Lower leg skin (tissue), 4 donors: ENCODE measurements at regions not wholly inside any gene's neighbourhood (a gene's known extent, or its start where the extent isn't known, plus 50 kb on each side); places are given as distances from the start of the nearest gene placed in this dataset.

Experiments
- DNase-seq, 2 donors: peaks; one replicate each; pipeline ENCODE4 v3.0.0-alpha.2; 2019; ENCODE audit warnings: low spot score in 2 of 2
- H3K4me3 ChIP-seq: fragments of 200-600 bp; sonication (generic); 2 replicates; pipeline ENCODE4 v1.5.1; 2017; ENCODE audit warnings: mild to moderate bottlenecking, low read depth; ENCODE audit not compliant: poor library complexity, severe bottlenecking
- POLR2A ChIP-seq, 2 donors: fragments of 450-650 bp; IDR thresholded peaks; one replicate each; pipeline ENCODE4 v1.6.1; 2016 to 2017; ENCODE audit warnings: antibody characterized with exemption in 2 of 2, mild to moderate bottlenecking in 1 of 2, moderate library complexity in 1 of 2
- WGBS, 2 donors: methylation state at CpG; one replicate each; pipeline ENCODE4 v1.1.5; 2018; 5-methylcytosine and 5-hydroxymethylcytosine counted together
- intact Hi-C: fragments of 100-400 bp; cut with DNase I; formaldehyde crosslinking; loops from one replicate; pipeline ENCODE4 v1.15.0; 2023; ENCODE audit warnings: low total_unique reads
- TF ChIP-seq, protein P1 (sequence below), 3 donors: fragments of 450-650 bp; IDR thresholded peaks; one replicate each; pipeline ENCODE4 v1.5.1; 2016; ENCODE audit warnings: antibody characterized with exemption in 3 of 3, mild to moderate bottlenecking in 3 of 3, moderate library complexity in 2 of 3

GRCh38 chr11:127598476-127598875, 597.9 kb upstream of the KIRREL3 start:
- WGBS, 2 donors = 61 to 64% methylated on average over 3 of the region's 3 CpGs
- no peak overlapping the region for H3K4me3 ChIP-seq
- TF ChIP-seq POLR2A (IDR thresholded peaks at IDR 0.05) = no peak
- TF ChIP-seq, protein P1, sequence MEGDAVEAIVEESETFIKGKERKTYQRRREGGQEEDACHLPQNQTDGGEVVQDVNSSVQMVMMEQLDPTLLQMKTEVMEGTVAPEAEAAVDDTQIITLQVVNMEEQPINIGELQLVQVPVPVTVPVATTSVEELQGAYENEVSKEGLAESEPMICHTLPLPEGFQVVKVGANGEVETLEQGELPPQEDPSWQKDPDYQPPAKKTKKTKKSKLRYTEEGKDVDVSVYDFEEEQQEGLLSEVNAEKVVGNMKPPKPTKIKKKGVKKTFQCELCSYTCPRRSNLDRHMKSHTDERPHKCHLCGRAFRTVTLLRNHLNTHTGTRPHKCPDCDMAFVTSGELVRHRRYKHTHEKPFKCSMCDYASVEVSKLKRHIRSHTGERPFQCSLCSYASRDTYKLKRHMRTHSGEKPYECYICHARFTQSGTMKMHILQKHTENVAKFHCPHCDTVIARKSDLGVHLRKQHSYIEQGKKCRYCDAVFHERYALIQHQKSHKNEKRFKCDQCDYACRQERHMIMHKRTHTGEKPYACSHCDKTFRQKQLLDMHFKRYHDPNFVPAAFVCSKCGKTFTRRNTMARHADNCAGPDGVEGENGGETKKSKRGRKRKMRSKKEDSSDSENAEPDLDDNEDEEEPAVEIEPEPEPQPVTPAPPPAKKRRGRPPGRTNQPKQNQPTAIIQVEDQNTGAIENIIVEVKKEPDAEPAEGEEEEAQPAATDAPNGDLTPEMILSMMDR (IDR thresholded peaks at IDR 0.05) = no peak
- no peak for DNase-seq
- intact Hi-C loops = no loop called here

GRCh38 chr11:127596433-127596832, 595.9 kb upstream of the KIRREL3 start:
- TF ChIP-seq, protein P1 (IDR thresholded peaks at IDR 0.05) = no peak
- no peak for TF ChIP-seq POLR2A (IDR thresholded peaks at IDR 0.05)
- intact Hi-C loops = no loop called here
- no peak overlapping the region for H3K4me3 ChIP-seq
- no peak for DNase-seq
- WGBS, 2 donors = 73 to 80% methylated on average over 3 of the region's 3 CpGs

GRCh38 chr11:127592371-127592770, 591.8 kb upstream of the KIRREL3 start:
- no peak for DNase-seq
- intact Hi-C loops = no loop called here
- TF ChIP-seq POLR2A (IDR thresholded peaks at IDR 0.05) = no peak
- 48 to 52% methylated on average over 1 of the region's 1 CpG for WGBS, 2 donors
- no peak overlapping the region for H3K4me3 ChIP-seq

GRCh38 chr11:127590314-127590713, 589.7 kb upstream of the KIRREL3 start:
- intact Hi-C loops = no loop called here

GRCh38 chr11:127588431-127588830, 587.9 kb upstream of the KIRREL3 start:
- intact Hi-C loops = no loop called here
- no peak overlapping the region for H3K4me3 ChIP-seq
- TF ChIP-seq, protein P1 (IDR thresholded peaks at IDR 0.05) = no peak
- no peak for TF ChIP-seq POLR2A (IDR thresholded peaks at IDR 0.05)
- whole genome bisulfite sequencing, 2 donors = 73 to 80% methylated on average over 5 of the region's 5 CpGs
- DNase-seq = no peak

More at GRCh38 chr11:127590314-127590713, 589.7 kb upstream of the KIRREL3 start:
- DNase-seq = no peak
- WGBS, 2 donors = 54 to 61% methylated on average over 1 of the region's 1 CpG
- H3K4me3 ChIP-seq = no peak overlapping the region
- TF ChIP-seq, protein P1 (IDR thresholded peaks at IDR 0.05) = no peak
- TF ChIP-seq POLR2A (IDR thresholded peaks at IDR 0.05) = no peak

GRCh38 chr11:127587511-127587910, 586.9 kb upstream of the KIRREL3 start:
- no peak overlapping the region for H3K4me3 ChIP-seq
- intact Hi-C loops = no loop called here
- DNase-seq = no peak
- 95 to 96% methylated on average over 2 of the region's 2 CpGs for WGBS, 2 donors
- TF ChIP-seq, protein P1 (IDR thresholded peaks at IDR 0.05) = no peak
- TF ChIP-seq POLR2A (IDR thresholded peaks at IDR 0.05) = no peak
